EH (cell line): ENCODE measurements at regions not wholly inside any gene's neighbourhood (a gene's known extent, or its start where the extent isn't known, plus 50 kb on each side); places are given as distances from the start of the nearest gene placed in this dataset.
"Not testable (repeated sequence)": the region's sequence is repeated elsewhere in the genome, so short reads cannot be mapped to it uniquely, and the experiment has no call there.

Experiments
- DNase-seq: peaks from one replicate; pipeline ENCODE4 v3.0.0-alpha.2; 2015; ENCODE audit warnings: low read depth

GRCh38 chr4:138500869-138501268 is 258.7 kb upstream of the SLC7A11 start:
- no peak for DNase-seq

GRCh38 chr4:138499627-138500026 is 257.5 kb upstream of the SLC7A11 start:
- no peak for DNase-seq

- DNase-seq: peak; percentile 72
Measured at GRCh38 chr4:138494931-138495330, 252.8 kb upstream of the SLC7A11 start.

DNA sequence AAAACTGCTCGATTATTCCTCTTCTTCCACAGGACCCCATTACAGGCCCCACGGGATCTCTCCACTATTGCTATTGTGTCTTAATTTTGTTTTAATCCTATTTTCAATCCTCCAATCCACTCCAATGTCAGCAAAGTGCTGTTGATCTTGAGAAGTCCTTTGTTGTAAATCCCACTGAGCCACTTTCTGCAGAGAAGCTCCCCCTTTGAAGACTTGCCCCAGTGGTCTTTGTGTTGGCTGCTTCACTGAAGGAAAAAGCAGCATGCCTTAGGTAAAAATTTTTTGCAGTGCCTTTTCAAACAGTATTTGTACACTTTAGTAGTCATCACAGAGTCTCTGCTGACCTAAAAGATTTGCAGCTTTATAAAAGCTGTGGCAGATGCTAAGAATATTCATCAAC is 252.0 kb upstream of the SLC7A11 start:
- DNase-seq: no peak

DNA sequence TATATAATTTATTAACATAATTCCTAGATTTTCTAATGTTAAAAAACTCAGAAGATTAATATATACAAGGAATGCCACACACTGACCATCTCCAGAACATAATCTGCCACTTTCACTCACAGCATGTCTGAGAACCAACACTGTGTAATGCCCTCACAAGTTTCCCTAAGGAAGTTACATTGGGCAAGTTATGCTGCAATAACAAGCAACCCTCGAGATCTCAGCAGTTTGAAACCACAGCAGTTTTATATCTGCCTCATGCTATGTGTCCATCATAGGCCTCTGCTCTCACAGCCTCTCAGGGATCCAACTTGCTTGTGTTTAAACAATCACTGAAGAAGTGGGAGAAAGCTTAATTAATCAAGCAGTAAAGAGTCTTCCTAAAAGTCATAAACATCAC is 250.0 kb upstream of the SLC7A11 start:
- no peak for DNase-seq

DNA sequence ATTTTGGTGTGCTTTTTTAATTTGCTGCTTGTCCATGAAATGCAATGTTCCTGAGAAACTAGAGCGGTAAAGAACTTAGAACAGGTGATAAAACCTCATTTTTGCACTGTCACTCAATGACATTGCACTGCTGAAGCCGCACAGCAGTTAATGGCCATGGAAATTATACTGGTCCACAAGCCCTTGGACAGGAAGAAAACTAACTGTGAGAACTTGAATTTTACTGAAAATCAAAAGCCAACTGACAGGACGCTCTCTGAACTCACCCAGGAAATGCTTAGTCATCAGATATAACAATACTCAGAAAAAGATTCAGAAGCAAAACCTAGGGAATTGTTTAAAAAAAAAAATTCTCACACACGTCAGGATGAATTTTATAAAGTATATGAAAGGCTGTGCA is 246.4 kb upstream of the SLC7A11 start:
- DNase-seq: peak; percentile 23

GRCh38 chr4:138487670-138488069 is 245.5 kb upstream of the SLC7A11 start:
- DNase-seq: peak; percentile 27

DNA sequence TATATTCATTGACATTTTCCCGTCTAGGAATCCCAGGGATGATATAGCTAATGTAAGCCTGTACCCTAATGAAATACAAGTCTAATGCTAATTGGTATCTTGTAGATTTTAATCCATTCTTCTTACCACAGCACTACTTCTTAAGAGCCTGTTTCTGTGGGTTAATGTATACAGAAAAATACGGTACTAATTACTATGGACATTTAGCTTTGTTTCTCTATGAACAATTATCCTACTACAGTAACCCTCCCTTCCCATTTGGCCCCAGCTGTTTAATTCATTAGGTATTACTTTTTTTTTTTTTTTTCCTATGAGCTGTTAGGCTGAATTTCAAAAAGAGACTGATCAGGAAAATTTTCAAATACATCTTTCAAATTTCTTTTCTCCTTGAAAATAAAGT is 245.1 kb upstream of the SLC7A11 start:
- DNase-seq: no peak

DNA sequence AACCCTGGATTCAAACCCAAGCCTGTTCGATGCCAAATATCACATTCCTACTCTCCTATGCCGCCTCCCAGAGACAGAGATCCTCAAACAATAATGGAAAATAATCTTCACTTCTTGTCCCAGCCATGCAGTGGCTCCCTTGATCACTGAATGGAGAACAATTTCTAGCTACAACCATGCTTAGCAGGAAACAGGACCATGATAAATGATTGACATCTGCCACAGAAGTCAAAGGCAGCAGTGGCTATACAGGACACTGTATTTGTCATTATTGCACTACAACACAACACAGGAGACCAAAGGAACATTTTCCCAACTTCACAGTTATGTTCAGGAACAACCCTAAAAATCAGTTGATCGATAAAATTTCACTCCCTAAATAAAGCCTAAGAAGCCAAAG is 243.3 kb upstream of the SLC7A11 start:
- DNase-seq: no peak

GRCh38 chr4:138475116-138475515 is 233.0 kb upstream of the SLC7A11 start:
- no peak for DNase-seq

- no peak for DNase-seq
Measured at GRCh38 chr4:138473339-138473738, 231.2 kb upstream of the SLC7A11 start.

GRCh38 chr4:138460477-138461414 is 218.6 kb upstream of the SLC7A11 start:
- DNase-seq: no peak

DNA sequence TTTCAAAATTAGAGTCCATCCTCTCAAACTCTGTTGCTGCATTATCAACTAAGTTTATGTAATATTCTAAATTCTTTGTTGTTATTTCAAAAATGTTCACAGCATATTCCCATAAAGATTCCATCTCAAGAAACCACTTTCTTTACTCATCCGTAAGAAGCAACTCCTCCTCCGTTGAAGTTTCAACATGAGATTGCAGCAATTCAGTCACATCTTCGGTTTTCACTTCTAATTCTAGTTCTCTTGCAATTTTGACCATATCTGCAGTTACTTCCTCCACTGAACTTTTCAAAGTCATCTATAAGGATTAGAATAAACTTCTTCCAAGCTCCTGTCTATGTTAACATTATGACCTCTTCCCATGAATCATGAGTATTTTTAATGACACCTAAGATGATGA is 216.6 kb upstream of the SLC7A11 start:
- no peak for DNase-seq

GRCh38 chr4:138456349-138456748 is 214.2 kb upstream of the SLC7A11 start:
- DNase-seq: not testable (repeated sequence)

DNA sequence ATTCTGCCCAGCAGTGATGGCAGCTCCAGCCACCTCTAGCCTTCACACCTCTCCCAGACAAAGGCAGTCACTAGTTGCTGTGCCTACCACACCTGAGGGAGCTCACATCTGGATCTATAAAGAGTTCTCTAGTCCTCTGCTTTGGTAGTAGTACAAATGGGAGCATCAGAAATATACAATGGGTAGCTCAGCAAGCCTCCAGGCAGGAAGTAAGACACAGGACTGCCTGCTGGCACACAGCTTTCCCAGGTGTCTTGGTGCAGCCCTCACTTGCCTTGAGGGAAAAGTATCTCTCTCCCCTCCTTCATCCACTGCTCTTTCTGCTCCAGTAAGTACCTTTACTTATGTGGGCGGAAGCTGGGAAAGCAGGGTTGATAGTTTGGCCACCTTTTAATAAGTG is 212.9 kb upstream of the SLC7A11 start:
- DNase-seq: no peak

- no peak for DNase-seq
Measured at GRCh38 chr4:138452826-138453225, 210.7 kb upstream of the SLC7A11 start.

GRCh38 chr4:138451276-138451663 is 209.1 kb upstream of the SLC7A11 start:
- DNase-seq: no peak

- no peak for DNase-seq
Measured at GRCh38 chr4:138450546-138451275, 208.6 kb upstream of the SLC7A11 start.

GRCh38 chr4:138449938-138450337 is 207.8 kb upstream of the SLC7A11 start:
- peak; percentile 26 for DNase-seq

- no peak for DNase-seq
Measured at GRCh38 chr4:138448169-138448568, 206.0 kb upstream of the SLC7A11 start.

GRCh38 chr4:138446456-138446855 is 204.3 kb upstream of the SLC7A11 start:
- DNase-seq: peak; percentile 41

GRCh38 chr4:138445098-138445497 is 202.9 kb upstream of the SLC7A11 start:
- peak; percentile 86 for DNase-seq

DNA sequence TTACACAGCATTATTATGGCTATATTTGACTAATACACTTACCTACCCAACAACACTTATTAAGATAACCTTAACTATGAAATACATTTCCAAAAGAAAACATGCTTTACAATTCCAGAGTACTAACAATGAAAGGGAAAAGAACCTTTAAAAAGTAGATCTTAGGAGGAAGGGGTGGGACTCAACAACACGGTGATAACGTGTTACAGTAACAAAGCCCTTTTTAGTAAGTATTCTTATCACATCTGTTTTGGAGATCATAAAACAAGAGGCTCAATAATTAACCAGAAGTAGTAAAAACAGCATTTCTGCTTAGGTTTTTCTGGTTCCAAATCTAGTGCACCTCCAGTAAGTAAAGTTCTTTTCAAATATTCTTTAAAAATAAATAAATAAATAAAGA is 202.1 kb upstream of the SLC7A11 start:
- no peak for DNase-seq
